K562 (cell line): ENCODE measurements at regions not wholly inside any gene's neighbourhood (a gene's known extent, or its start where the extent isn't known, plus 50 kb on each side); places are given as distances from the start of the nearest gene placed in this dataset.

Experiments
- ATAC-seq: fragments of 200-7000 bp; cut with Tn5 transposase; 3 replicates; pipeline ENCODE4 v1.9.1; 2020; ENCODE audit warnings: moderate library complexity
- BruUV-seq: library from RNA; stranded (reverse); fragments of 400-500 nt; replicated peaks from 2 replicates; lab custom pipeline; 2021; lab: Mats Ljungman, UMichigan
- CTCF ChIA-PET: fragments of 300-600 bp; formaldehyde crosslinking; extraction: SDS; loops from one replicate; lab custom pipeline; 2021; ENCODE audit warnings: low intra/inter-chr PET ratio; lab: Yijun Ruan, JAX
- POLR2A ChIA-PET: fragments of 300-600, 350-650 bp; sonication (Branson Sonifier 250); formaldehyde crosslinking; extraction: SDS; loops from one replicate; lab custom pipeline; 2021; ENCODE audit warnings: antibody characterized with exemption, inconsistent platforms; lab: Yijun Ruan, JAX
- DNase-seq, 4 experiments: peaks; one replicate each; pipeline versions ENCODE4 v3.0.0 to v3.0.0-alpha.2; 2011 to 2018; ENCODE audit warnings: low spot score in 3 of 4, mixed read lengths in 3 of 4; ENCODE audit errors: extremely low read depth in 1 of 4
- FAIRE-seq: peaks from 2 replicates; lab custom pipeline; 2011; peaks lifted over from hg19 to GRCh38; lab: Jason Lieb, UNC
- H2AFZ ChIP-seq: 2 replicates; pipeline ENCODE4 v1.6.0; 2011; ENCODE audit warnings: low read depth, low read length, control low read depth, inconsistent platforms
- H3K27ac ChIP-seq: fragments of 200-600 bp; 3 replicates; pipeline ENCODE4 v1.8.0; 2011; ENCODE audit warnings: low read depth, mild to moderate bottlenecking, control low read depth, inconsistent platforms, low read length, moderate library complexity, mixed read lengths; ENCODE audit errors: extremely low read depth
- H3K27me3 ChIP-seq, 2 experiments: fragments of 300-600 bp in 1 of 2; 2 replicates in 1 of 2; 3 replicates in 1 of 2; pipeline versions ENCODE4 v1.6.0 to v1.8.0; 2011; ENCODE audit warnings: inconsistent platforms in 2 of 2, low read length in 2 of 2, mild to moderate bottlenecking in 1 of 2, mixed read lengths in 1 of 2, moderate library complexity in 1 of 2; ENCODE audit not compliant: control insufficient read depth in 2 of 2, insufficient read depth in 2 of 2
- H3K36me3 ChIP-seq: fragments of 300-600 bp; 3 replicates; pipeline ENCODE4 v1.8.0; 2011; ENCODE audit warnings: mild to moderate bottlenecking, low read length, inconsistent platforms; ENCODE audit not compliant: control insufficient read depth, insufficient read depth
- H3K4me1 ChIP-seq, 2 experiments: fragments of 200-600 bp in 1 of 2; replicated peaks in 1 of 2; 2 replicates in 1 of 2; 3 replicates in 1 of 2; pipeline versions ENCODE4 v1.5.1 to v1.8.0; 2011; ENCODE audit warnings: inconsistent platforms in 2 of 2, low read length in 2 of 2, mild to moderate bottlenecking in 1 of 2, mixed read lengths in 1 of 2, moderate library complexity in 1 of 2; ENCODE audit not compliant: control insufficient read depth in 2 of 2, insufficient read depth in 2 of 2
- H3K4me2 ChIP-seq: 2 replicates; pipeline ENCODE4 v1.6.1; 2011; ENCODE audit warnings: low read length, control low read depth, inconsistent platforms, mixed read lengths; ENCODE audit not compliant: insufficient read depth
- H3K4me3 ChIP-seq: fragments of 200-600 bp; sonication (generic), shearing (Covaris generic); 2 replicates; pipeline ENCODE4 v1.5.1; 2016; ENCODE audit warnings: control low read depth, inconsistent platforms
- H3K79me2 ChIP-seq: fragments of 200-600 bp; 3 replicates; pipeline ENCODE4 v1.8.0; 2011; ENCODE audit warnings: low read length, inconsistent platforms; ENCODE audit not compliant: control insufficient read depth, insufficient read depth
- H3K9ac ChIP-seq, 2 experiments: 2 replicates each; pipeline versions ENCODE4 v1.6.0 to v1.6.1; 2011; ENCODE audit warnings: low read depth in 2 of 2, low read length in 2 of 2, control low read depth in 1 of 2, inconsistent platforms in 1 of 2, mild to moderate bottlenecking in 1 of 2, mixed read lengths in 1 of 2; ENCODE audit not compliant: insufficient read depth in 1 of 2
- H3K9me1 ChIP-seq: one replicate; pipeline ENCODE4 v1.6.0; 2011; ENCODE audit warnings: inconsistent platforms, mild to moderate bottlenecking, low read length, moderate library complexity; ENCODE audit not compliant: control insufficient read depth, insufficient read depth
- H3K9me3 ChIP-seq: replicated peaks from 2 replicates; pipeline ENCODE4 v1.5.1; 2011; ENCODE audit warnings: low read depth, low read length, inconsistent platforms; ENCODE audit not compliant: control insufficient read depth, insufficient read depth
- H4K20me1 ChIP-seq: replicated peaks from 2 replicates; pipeline ENCODE4 v1.6.1; 2011; ENCODE audit warnings: low read length, inconsistent platforms, mixed read lengths; ENCODE audit not compliant: control insufficient read depth, insufficient read depth
- ADNP ChIP-seq: fragments of 200-800 bp; sonication (Bioruptor generic); IDR thresholded peaks from 2 replicates; pipeline ENCODE4 v1.6.1; 2016; ENCODE audit warnings: missing genetic modification characterization, missing compliant biosample characterization
- BCL6 ChIP-seq: fragments of 250-450 bp; sonication (Bioruptor Pico); IDR thresholded peaks from 2 replicates; pipeline ENCODE4 v1.4.0; 2020
- CHD4 ChIP-seq: fragments of 200-600 bp; sonication (generic); IDR thresholded peaks from 3 replicates; pipeline ENCODE4 v1.6.1; 2012; ENCODE audit warnings: low read depth, mild to moderate bottlenecking, mixed read lengths, low read length, inconsistent platforms; ENCODE audit not compliant: insufficient read depth, insufficient replicate concordance, poor library complexity, severe bottlenecking
- FIP1L1 ChIP-seq: fragments of 200-400 bp; formaldehyde crosslinking; IDR thresholded peaks from 2 replicates; pipeline ENCODE4 v1.6.1; 2018; ENCODE audit warnings: mild to moderate bottlenecking, low read depth, low read length; ENCODE audit not compliant: poor library complexity, severe bottlenecking
- HDAC6 ChIP-seq: IDR thresholded peaks from 2 replicates; pipeline ENCODE4 v1.6.1; 2012; ENCODE audit warnings: low read depth, mild to moderate bottlenecking, control low read depth, inconsistent platforms, low read length, moderate library complexity
- ILK ChIP-seq: fragments of 450-650 bp; IDR thresholded peaks from 2 replicates; pipeline ENCODE4 v1.6.1; 2016; ENCODE audit warnings: missing genetic modification characterization, low read depth, mild to moderate bottlenecking, missing compliant biosample characterization, moderate library complexity, borderline replicate concordance
- LARP7 ChIP-seq: fragments of 450-650 bp; IDR thresholded peaks from 2 replicates; pipeline ENCODE4 v1.6.1; 2016
- MXI1 ChIP-seq: IDR thresholded peaks from 2 replicates; pipeline ENCODE4 v1.6.1; 2011; ENCODE audit warnings: low read depth, mild to moderate bottlenecking, improper control_type of control experiment, low read length
- MYBL2 ChIP-seq, 2 experiments: fragments of 450-650 bp in 1 of 2; sonication (generic) in 1 of 2; formaldehyde crosslinking in 1 of 2; IDR thresholded peaks; 2 replicates each; pipeline versions ENCODE4 v1.6.1 to v1.8.1; 2017 to 2022; ENCODE audit warnings: borderline replicate concordance in 1 of 2, inconsistent platforms in 1 of 2, low read depth in 1 of 2, mild to moderate bottlenecking in 1 of 2, missing genetic modification reagents in 1 of 2, moderate library complexity in 1 of 2
- NFIC ChIP-seq: fragments of 450-650 bp; IDR thresholded peaks from 2 replicates; pipeline ENCODE4 v1.6.1; 2017; ENCODE audit warnings: mild to moderate bottlenecking, inconsistent platforms
- NFRKB ChIP-seq: fragments of 450-650 bp; IDR thresholded peaks from 2 replicates; pipeline ENCODE4 v1.6.1; 2016; ENCODE audit warnings: low read depth
- RBM34 ChIP-seq: fragments of 200-400 bp; formaldehyde crosslinking; IDR thresholded peaks from 2 replicates; pipeline ENCODE4 v1.6.1; 2018; ENCODE audit warnings: low read length, borderline replicate concordance; ENCODE audit not compliant: insufficient read depth
- SRSF9 ChIP-seq: fragments of 200-400 bp; formaldehyde crosslinking; IDR thresholded peaks from 2 replicates; pipeline ENCODE4 v1.6.1; 2017; ENCODE audit warnings: low read depth, low read length, borderline replicate concordance
- TAF1 ChIP-seq: IDR thresholded peaks from 2 replicates; pipeline ENCODE4 v1.6.1; 2011; ENCODE audit warnings: mild to moderate bottlenecking, low read length, moderate library complexity; ENCODE audit not compliant: insufficient read depth, control insufficient read depth, severe bottlenecking; ENCODE audit errors: extremely low read depth
- ZNF232 ChIP-seq: sonication (generic); formaldehyde crosslinking; IDR thresholded peaks from 2 replicates; pipeline ENCODE4 v1.8.0; 2022; ENCODE audit warnings: mild to moderate bottlenecking, missing genetic modification reagents
- WGBS: fragments of 100-300 bp; shearing (Covaris generic); methylation state at CpG from one replicate; pipeline ENCODE4 v1.1.6; 2016; ENCODE audit warnings: low coverage, mixed read lengths; ENCODE audit not compliant: insufficient coverage; ENCODE audit errors: missing lambda C conversion rate; 5-methylcytosine and 5-hydroxymethylcytosine counted together
- in situ Hi-C: fragments of 300-500 bp; cut with MboI; formaldehyde crosslinking; loops from 4 replicates; pipeline ENCODE4 v1.15.0; 2018; ENCODE audit warnings: inconsistent platforms, mixed read lengths
- intact Hi-C: fragments of 100-400 bp; cut with micrococcal nuclease; formaldehyde crosslinking; loops from 2 replicates; pipeline ENCODE4 v1.14.2; 2022

DNA sequence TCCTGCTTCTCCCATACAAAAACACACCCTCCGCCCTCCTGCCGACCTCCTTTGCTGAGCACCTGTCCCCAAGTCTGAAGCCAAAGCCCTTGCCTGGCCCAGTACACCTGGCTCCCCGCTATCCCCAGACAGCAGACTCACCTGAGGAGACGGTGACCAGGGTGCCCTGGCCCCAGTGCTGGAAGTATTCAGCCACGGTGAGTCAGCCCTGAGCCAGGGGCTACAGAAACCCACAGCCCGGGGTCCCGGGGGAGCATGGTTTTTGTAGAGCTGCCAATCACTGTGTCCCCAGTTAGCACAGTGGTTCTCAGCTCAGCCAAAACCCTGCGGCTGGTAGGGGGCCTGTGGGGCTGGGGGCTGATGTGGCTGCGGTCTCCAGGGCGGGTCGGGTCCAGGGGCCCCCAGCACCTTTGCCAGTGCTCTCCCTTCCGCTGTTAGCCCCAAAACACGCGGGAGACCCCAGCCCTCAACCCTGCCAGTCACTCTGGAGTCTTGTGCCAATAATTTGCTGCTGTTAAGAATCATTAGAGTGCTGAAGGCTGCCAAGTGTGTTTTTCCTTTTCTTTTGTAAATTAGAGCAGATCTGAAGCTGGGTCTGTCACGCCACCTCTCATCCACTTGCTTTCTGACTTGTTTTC, 339.0 kb downstream of the TMEM121 start:
- no TSS peak for BruUV-seq
- H3K4me1 ChIP-seq = no peaks in the 10 kb centered on the region
- TF ChIP-seq NFRKB (no peak), NFIC (no peak)
- no peaks in the 10 kb centered on the region for H3K9me1 ChIP-seq
- WGBS = 2% methylated on average over 10 of the region's 15 CpGs
- CTCF ChIA-PET = no interaction called here
- FAIRE-seq = no peak
- no peaks in the 10 kb centered on the region for H3K79me2 ChIP-seq
- H3K9ac ChIP-seq = no peak overlapping the region
- peaks cover 3 to 12% of the 10 kb centered on the region in 2 experiments; a peak in 3 of 5 replicates for H3K27me3 ChIP-seq
- no peak for ATAC-seq
- in situ Hi-C loops = no loop called here
- no peaks in the 10 kb centered on the region for H4K20me1 ChIP-seq
- H3K9me3 ChIP-seq = no peaks in the 10 kb centered on the region
- H2AFZ ChIP-seq = no peak overlapping the region
- H3K4me3 ChIP-seq = no peak overlapping the region
- no peak overlapping the region for H3K4me2 ChIP-seq
- POLR2A ChIA-PET = no interaction called here
- DNase-seq = no peak
- no peak overlapping the region for H3K27ac ChIP-seq
- H3K36me3 ChIP-seq = no peaks in the 10 kb centered on the region
- intact Hi-C loops = no loop called here

DNA sequence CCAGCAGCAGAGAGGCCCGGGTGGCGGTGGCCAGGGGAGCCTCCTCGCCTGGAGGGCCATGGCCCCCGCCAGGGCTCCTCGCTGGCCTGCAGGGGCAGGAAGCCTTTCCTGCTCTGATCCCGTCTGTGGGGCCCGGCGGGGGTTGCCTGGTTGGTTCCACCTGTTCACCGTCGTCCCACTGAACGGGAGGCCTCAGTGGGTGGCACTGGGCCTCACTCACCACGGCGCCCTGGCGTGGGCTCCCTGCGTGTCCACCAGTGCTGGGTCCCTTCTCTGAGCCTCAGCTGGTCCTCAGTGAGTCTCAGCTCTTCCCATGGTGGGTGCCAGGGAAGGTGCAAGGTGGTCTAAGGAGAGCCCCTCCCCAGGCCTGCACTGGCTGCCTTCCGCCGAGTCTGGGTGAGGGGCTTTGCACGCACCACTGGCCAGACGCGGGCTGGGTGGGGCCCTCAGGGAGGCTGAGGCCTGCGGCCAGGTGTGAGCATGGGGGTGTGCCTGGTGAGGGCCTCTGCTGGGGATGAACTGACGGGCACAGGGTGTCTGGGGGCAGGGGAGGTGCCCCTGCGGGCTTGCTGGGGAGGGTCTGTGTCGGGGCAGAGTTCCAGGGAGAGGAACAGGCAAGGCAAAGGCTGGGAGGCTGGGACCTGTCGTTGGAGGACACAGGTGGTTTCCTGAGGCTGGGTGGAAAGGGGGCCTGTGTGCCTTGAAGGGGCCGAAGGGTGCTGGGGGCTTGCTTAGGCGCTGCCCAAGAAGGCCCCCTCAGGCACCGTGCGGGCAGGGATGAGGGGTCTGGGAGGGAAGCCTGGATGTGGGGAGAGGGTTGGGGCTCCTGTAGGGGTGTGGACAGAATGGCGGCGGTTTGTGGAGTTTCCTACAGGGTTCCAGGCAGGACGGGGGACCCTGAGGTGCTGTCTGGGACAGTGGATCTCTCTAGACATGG, 339.8 kb downstream of the TMEM121 start:
- intact Hi-C loops = no loop called here
- no TSS peak for BruUV-seq
- ChIA-PET POLR2A (no interaction called here), CTCF (no interaction called here)
- H3K27ac ChIP-seq = no peak overlapping the region
- H2AFZ ChIP-seq = no peak overlapping the region
- no peaks in the 10 kb centered on the region for H3K9me3 ChIP-seq
- in situ Hi-C loops = no loop called here
- H3K36me3 ChIP-seq = no peaks in the 10 kb centered on the region
- H3K4me3 ChIP-seq = no peak overlapping the region
- H3K79me2 ChIP-seq = no peaks in the 10 kb centered on the region
- H3K4me1 ChIP-seq = no peaks in the 10 kb centered on the region
- FAIRE-seq = no peak
- H3K27me3 ChIP-seq = peaks cover 0 to 12% of the 10 kb centered on the region in 2 experiments; a peak in 2 of 5 replicates
- no peak overlapping the region for H3K9ac ChIP-seq
- 0% methylated on average over 10 of the region's 32 CpGs for WGBS
- no peaks in the 10 kb centered on the region for H3K9me1 ChIP-seq
- no peak for ATAC-seq
- DNase-seq = no peak
- H3K4me2 ChIP-seq = no peak overlapping the region
- H4K20me1 ChIP-seq = no peaks in the 10 kb centered on the region
- TF ChIP-seq LARP7 (no peak), ILK (tag) (no peak), HDAC6 (no peak), CHD4 (no peak), RBM34 (no peak), BCL6 (CRISPR knock-in tag) (no peak), SRSF9 (no peak), MXI1 (no peak), MYBL2 (IDR thresholded peaks at IDR 0.05; ENCODE audit: low read depth) (no peak), MYBL2 (CRISPR knock-in tag; IDR thresholded peaks at IDR 0.05; ENCODE audit: borderline replicate concordance) (no peak), TAF1 (no peak), FIP1L1 (no peak), ADNP (tag) (no peak), ZNF232 (CRISPR knock-in tag) (no peak)
